T-helper 17 cell (primary cell): ENCODE measurements at regions not wholly inside any gene's neighbourhood (a gene's known extent, or its start where the extent isn't known, plus 50 kb on each side); places are given as distances from the start of the nearest gene placed in this dataset.

ENCODE experiments used
- ATAC-seq: fragments of 150-1000 bp; cut with Tn5 transposase; 2 replicates; pipeline ENCODE4 v1.10.0; 2021; ENCODE audit warnings: mild to moderate bottlenecking, moderate library complexity
- DNase-seq, 3 donors: peaks; one replicate each; pipeline versions ENCODE4 v3.0.0 to v3.0.0-alpha.2; 2020 to 2021
- H3K9me3 ChIP-seq: one replicate; pipeline ENCODE4 v1.7.0; 2013; ENCODE audit warnings: low read length, mild to moderate bottlenecking; ENCODE audit not compliant: control insufficient read depth, poor library complexity, severe bottlenecking
- H3K27ac Mint-ChIP-seq: one replicate; pipeline ENCODE4 v1.8.0; 2022; ENCODE audit warnings: mild to moderate bottlenecking, moderate library complexity, mixed read lengths
- H3K27me3 Mint-ChIP-seq: one replicate; pipeline ENCODE4 v1.8.0; 2022; ENCODE audit warnings: mixed read lengths
- H3K36me3 Mint-ChIP-seq: one replicate; pipeline ENCODE4 v1.8.0; 2022; ENCODE audit warnings: low read depth, mixed read lengths
- H3K4me1 Mint-ChIP-seq: one replicate; pipeline ENCODE4 v1.8.0; 2022; ENCODE audit warnings: mild to moderate bottlenecking, mixed read lengths
- H3K4me3 Mint-ChIP-seq: one replicate; pipeline ENCODE4 v1.8.0; 2022; ENCODE audit warnings: mild to moderate bottlenecking, moderate library complexity, mixed read lengths

GRCh38 chr1:29744684-29745490 is 508.6 kb downstream of the PTPRU start:
- Mint-ChIP-seq H3K36me3 (no peaks in the 10 kb centered on the region), H3K27me3 (peaks cover 41% of the 10 kb centered on the region), H3K27ac (no peak overlapping the region), H3K4me3 (no peak overlapping the region), H3K4me1 (no peaks in the 10 kb centered on the region)
- no peak for DNase-seq
- H3K9me3 ChIP-seq, result no peaks in the 10 kb centered on the region
- no peak for ATAC-seq

- H3K27me3 Mint-ChIP-seq, result peaks cover 49% of the 10 kb centered on the region
- no peak for DNase-seq
- no peak overlapping the region for H3K27ac Mint-ChIP-seq
- no peaks in the 10 kb centered on the region for H3K4me1 Mint-ChIP-seq
- no peak for ATAC-seq
- no peak overlapping the region for H3K4me3 Mint-ChIP-seq
- H3K9me3 ChIP-seq, result no peaks in the 10 kb centered on the region
- H3K36me3 Mint-ChIP-seq, result no peaks in the 10 kb centered on the region
Measured at GRCh38 chr1:29743931-29744330, 507.6 kb downstream of the PTPRU start.

DNA sequence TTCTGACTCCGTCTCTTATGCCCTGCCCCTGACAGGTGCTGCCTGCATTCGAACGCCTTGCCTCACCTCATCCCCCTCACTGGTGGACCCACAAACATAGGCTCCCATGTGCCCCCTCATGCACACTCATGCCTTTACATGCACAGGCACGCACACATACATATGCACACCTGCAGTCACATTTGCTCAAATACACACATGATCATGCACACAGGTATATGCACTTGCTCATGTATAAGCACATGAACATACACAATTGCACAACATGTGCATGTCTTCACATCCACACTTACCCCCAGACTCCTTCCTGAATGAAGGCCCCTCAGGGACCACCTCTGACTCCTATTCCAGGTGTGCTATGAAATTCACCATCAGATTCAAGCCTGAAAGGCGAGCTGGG is 506.9 kb downstream of the PTPRU start:
- H3K27ac Mint-ChIP-seq, result no peak overlapping the region
- H3K4me1 Mint-ChIP-seq, result no peaks in the 10 kb centered on the region
- no peak for DNase-seq
- H3K36me3 Mint-ChIP-seq, result no peaks in the 10 kb centered on the region
- no peak for ATAC-seq
- H3K9me3 ChIP-seq, result no peaks in the 10 kb centered on the region
- H3K4me3 Mint-ChIP-seq, result no peak overlapping the region
- H3K27me3 Mint-ChIP-seq, result peaks cover 56% of the 10 kb centered on the region

DNA sequence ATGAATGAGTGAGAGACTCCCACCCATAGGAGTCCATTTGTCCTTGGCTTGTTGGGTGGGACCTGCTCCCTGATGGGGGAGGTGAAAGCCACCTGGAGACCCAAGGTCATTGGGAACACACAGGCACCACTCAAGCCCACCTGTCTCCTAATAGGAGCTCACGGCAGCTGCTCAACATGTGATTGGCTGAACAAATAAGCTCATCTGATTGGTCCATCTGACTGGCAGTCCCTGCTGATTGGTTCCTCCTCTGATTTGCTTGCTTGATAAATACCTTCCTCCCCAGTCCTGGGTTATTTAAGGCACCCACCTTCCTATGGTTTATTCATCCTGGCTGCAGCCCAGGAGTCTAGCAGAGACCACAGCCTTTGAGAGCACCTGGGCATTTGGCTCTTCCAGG is 502.9 kb downstream of the PTPRU start:
- Mint-ChIP-seq H3K27me3 (peaks cover 43% of the 10 kb centered on the region), H3K4me1 (no peaks in the 10 kb centered on the region), H3K36me3 (no peaks in the 10 kb centered on the region), H3K4me3 (no peak overlapping the region), H3K27ac (no peak overlapping the region)
- DNase-seq (no peak), ATAC-seq (no peak)
- H3K9me3 ChIP-seq, result no peaks in the 10 kb centered on the region

- H3K9me3 ChIP-seq, result no peaks in the 10 kb centered on the region
- no peak overlapping the region for H3K4me3 Mint-ChIP-seq
- H3K36me3 Mint-ChIP-seq, result no peaks in the 10 kb centered on the region
- H3K4me1 Mint-ChIP-seq, result no peaks in the 10 kb centered on the region
- DNase-seq (no peak), ATAC-seq (no peak)
- H3K27me3 Mint-ChIP-seq, result peaks cover 42% of the 10 kb centered on the region
- no peak overlapping the region for H3K27ac Mint-ChIP-seq
Measured at GRCh38 chr1:29736582-29737188, 500.4 kb downstream of the PTPRU start.

- ATAC-seq (no peak), DNase-seq (no peak)
- Mint-ChIP-seq H3K36me3 (no peaks in the 10 kb centered on the region), H3K4me3 (no peak overlapping the region), H3K4me1 (peaks cover 3% of the 10 kb centered on the region), H3K27me3 (peaks cover 15% of the 10 kb centered on the region), H3K27ac (no peak overlapping the region)
- H3K9me3 ChIP-seq, result no peaks in the 10 kb centered on the region
Measured at GRCh38 chr1:29732453-29732852, 496.1 kb downstream of the PTPRU start.

DNA sequence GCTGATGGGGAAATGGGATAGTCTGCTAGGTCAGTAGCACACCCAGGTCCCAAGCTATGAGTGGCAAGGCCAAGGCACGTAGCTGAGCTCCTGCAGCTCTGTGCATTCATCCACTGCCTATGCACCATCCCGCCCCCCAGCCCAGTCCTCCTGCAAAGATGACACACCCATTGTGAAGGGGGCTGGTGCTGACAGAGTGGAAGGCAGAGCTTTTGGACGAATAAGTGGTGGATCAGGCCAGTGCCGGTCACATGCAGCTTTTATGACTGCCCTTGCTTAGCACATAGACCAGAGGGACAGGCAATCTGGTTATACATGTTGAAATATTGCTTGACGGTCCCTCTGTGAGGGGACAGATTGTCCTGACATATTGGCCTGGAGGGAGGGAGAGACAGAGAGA is 494.3 kb downstream of the PTPRU start:
- Mint-ChIP-seq H3K27me3 (peaks cover 20% of the 10 kb centered on the region), H3K36me3 (no peaks in the 10 kb centered on the region), H3K27ac (no peak overlapping the region), H3K4me1 (peaks cover 3% of the 10 kb centered on the region), H3K4me3 (no peak overlapping the region)
- ATAC-seq (no peak), DNase-seq (no peak)
- no peaks in the 10 kb centered on the region for H3K9me3 ChIP-seq

- peaks cover 22% of the 10 kb centered on the region for H3K27me3 Mint-ChIP-seq
- no peaks in the 10 kb centered on the region for H3K36me3 Mint-ChIP-seq
- ATAC-seq (no peak), DNase-seq (no peak)
- H3K4me1 Mint-ChIP-seq, result peaks cover 3% of the 10 kb centered on the region
- H3K4me3 Mint-ChIP-seq, result no peak overlapping the region
- no peaks in the 10 kb centered on the region for H3K9me3 ChIP-seq
- no peak overlapping the region for H3K27ac Mint-ChIP-seq
Measured at GRCh38 chr1:29729281-29729680, 493.0 kb downstream of the PTPRU start.

- Mint-ChIP-seq H3K27ac (no peak overlapping the region), H3K36me3 (no peaks in the 10 kb centered on the region), H3K4me3 (no peak overlapping the region), H3K27me3 (peaks cover 20% of the 10 kb centered on the region), H3K4me1 (peaks cover 3% of the 10 kb centered on the region)
- H3K9me3 ChIP-seq, result no peaks in the 10 kb centered on the region
- DNase-seq (no peak), ATAC-seq (no peak)
Measured at GRCh38 chr1:29728703-29729102, 492.4 kb downstream of the PTPRU start.

DNA sequence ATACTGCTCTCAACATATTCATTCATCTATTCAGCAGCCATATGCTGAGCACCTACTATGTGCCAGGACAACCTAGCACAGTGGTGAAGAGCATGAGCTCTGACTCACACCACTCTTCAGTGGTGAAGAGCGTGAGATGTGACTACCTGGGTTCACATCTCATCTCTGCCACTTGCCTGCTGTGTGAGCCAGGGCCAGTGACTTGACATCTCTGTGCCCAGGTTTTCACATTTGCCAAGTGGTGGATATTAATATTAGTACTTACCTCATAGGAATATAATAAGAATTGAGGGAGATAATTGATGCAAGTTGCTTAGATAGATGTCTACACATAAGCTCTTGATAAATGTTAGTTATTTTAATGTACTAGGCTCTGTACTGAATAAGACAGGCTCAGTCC is 488.9 kb downstream of the PTPRU start:
- no peak overlapping the region for H3K27ac Mint-ChIP-seq
- no peaks in the 10 kb centered on the region for H3K4me1 Mint-ChIP-seq
- no peak for ATAC-seq
- no peak for DNase-seq
- no peak overlapping the region for H3K4me3 Mint-ChIP-seq
- H3K36me3 Mint-ChIP-seq, result no peaks in the 10 kb centered on the region
- no peaks in the 10 kb centered on the region for H3K9me3 ChIP-seq
- H3K27me3 Mint-ChIP-seq, result peaks cover 12% of the 10 kb centered on the region

GRCh38 chr1:29722598-29722997 is 486.3 kb downstream of the PTPRU start:
- ATAC-seq (no peak), DNase-seq (no peak)
- Mint-ChIP-seq H3K4me3 (no peak overlapping the region), H3K27ac (no peak overlapping the region), H3K36me3 (no peaks in the 10 kb centered on the region), H3K4me1 (no peaks in the 10 kb centered on the region), H3K27me3 (peaks cover 25% of the 10 kb centered on the region)
- no peaks in the 10 kb centered on the region for H3K9me3 ChIP-seq

DNA sequence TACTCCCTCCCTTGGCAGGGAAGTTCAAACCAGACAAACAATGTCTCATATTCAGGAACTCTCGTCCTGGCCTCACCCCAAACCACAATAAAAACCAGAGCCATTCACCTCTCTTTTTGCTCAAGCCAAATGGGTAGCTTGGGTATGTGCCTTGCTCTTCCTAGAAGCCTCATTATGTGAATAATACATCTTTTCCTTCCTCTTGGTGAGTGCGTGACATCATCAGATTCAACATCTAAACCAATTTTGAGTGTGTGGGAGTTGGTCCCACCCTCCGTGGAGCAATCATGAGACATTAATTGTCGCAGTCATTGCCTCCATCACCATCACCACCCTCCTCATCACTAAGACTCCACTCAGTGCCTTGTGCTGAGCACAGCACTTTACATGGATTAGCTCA is 482.9 kb downstream of the PTPRU start:
- H3K36me3 Mint-ChIP-seq, result no peaks in the 10 kb centered on the region
- no peak overlapping the region for H3K4me3 Mint-ChIP-seq
- no peaks in the 10 kb centered on the region for H3K4me1 Mint-ChIP-seq
- DNase-seq (no peak), ATAC-seq (no peak)
- H3K9me3 ChIP-seq, result no peaks in the 10 kb centered on the region
- H3K27ac Mint-ChIP-seq, result no peak overlapping the region
- H3K27me3 Mint-ChIP-seq, result peaks cover 18% of the 10 kb centered on the region

DNA sequence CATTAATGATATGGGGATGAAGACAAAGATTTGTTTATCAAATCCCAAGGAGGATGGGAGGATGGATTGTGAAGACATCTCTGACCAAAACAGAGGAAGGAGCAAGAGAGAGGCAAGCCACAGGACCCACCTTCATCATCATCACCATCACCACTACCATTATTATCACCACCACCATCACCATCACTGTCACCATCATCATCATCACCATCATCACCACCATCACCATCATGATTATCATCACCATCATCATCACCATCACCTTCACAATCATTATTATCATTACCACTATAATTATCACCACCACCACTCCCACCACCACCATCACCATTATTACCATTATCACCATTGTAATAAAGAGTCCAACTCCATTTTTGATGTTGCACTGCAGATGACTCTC is 482.5 kb downstream of the PTPRU start:
- Mint-ChIP-seq H3K27ac (no peak overlapping the region), H3K27me3 (peaks cover 23% of the 10 kb centered on the region), H3K4me3 (no peak overlapping the region), H3K36me3 (peaks cover 2% of the 10 kb centered on the region), H3K4me1 (no peaks in the 10 kb centered on the region)
- no peaks in the 10 kb centered on the region for H3K9me3 ChIP-seq
- DNase-seq (no peak), ATAC-seq (no peak)

DNA sequence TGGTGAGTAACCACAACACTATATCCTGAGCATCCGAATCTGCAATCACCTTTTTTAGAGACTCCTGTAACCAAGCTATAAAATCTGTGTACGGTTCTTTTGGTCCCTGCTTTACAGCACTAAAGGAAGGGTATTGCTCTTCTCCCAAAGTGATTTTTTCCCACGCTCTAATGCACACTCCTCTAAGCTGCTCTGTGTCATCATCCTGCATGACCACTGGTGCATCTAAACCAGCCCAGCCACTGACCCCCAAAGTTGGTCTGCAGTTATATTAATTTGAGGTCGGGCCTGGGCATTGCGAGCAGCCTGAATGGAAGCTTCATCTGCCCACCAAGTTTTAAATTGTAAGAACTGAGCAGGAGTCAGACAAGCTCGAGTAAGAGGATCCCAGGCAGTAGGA is 480.0 kb downstream of the PTPRU start:
- peaks cover 40% of the 10 kb centered on the region for H3K27me3 Mint-ChIP-seq
- DNase-seq (no peak), ATAC-seq (no peak)
- peaks cover 4% of the 10 kb centered on the region for H3K36me3 Mint-ChIP-seq
- H3K9me3 ChIP-seq, result no peaks in the 10 kb centered on the region
- H3K4me3 Mint-ChIP-seq, result no peak overlapping the region
- H3K27ac Mint-ChIP-seq, result no peak overlapping the region
- no peaks in the 10 kb centered on the region for H3K4me1 Mint-ChIP-seq
